B cell (primary cell): ENCODE measurements at regions not wholly inside any gene's neighbourhood (a gene's known extent, or its start where the extent isn't known, plus 50 kb on each side); places are given as distances from the start of the nearest gene placed in this dataset.

Experiments used
- ATAC-seq: fragments of 200-7000 bp; cut with Tn5 transposase; one replicate; pipeline ENCODE4 v1.10.0; 2021; ENCODE audit warnings: low read depth, mild to moderate bottlenecking, moderate number of reproducible peaks, moderate library complexity
- CTCF ChIA-PET: fragments of 350-600 bp; sonication (Branson Sonifier 250); formaldehyde crosslinking; loops from one replicate; lab custom pipeline; 2021; ENCODE audit warnings: antibody characterized with exemption, inconsistent platforms; lab: Charles Lee
- POLR2A ChIA-PET: fragments of 350-600 bp; sonication (Branson Sonifier 250); formaldehyde crosslinking; loops from one replicate; lab custom pipeline; 2021; ENCODE audit warnings: antibody characterized with exemption; lab: Charles Lee
- DNase-seq: peaks from one replicate; pipeline ENCODE4 v3.0.0; 2013
- H2AFZ ChIP-seq: 2 replicates; pipeline ENCODE4 v1.6.1; 2012; ENCODE audit warnings: mild to moderate bottlenecking, low read depth, low read length; ENCODE audit not compliant: insufficient read depth, poor library complexity, severe bottlenecking
- H3K27ac ChIP-seq, 2 donors: 1 replicate in 1 of 2; 2 replicates in 1 of 2; pipeline ENCODE4 v1.5.1; 2012 to 2013; ENCODE audit warnings: low read length in 2 of 2, mild to moderate bottlenecking in 2 of 2, moderate library complexity in 1 of 2
- H3K27me3 ChIP-seq, 4 experiments: fragments of 200-600 bp in 1 of 4; sonication (generic) in 1 of 4; replicated peaks in 1 of 4; 1 replicate in 2 of 4; 2 replicates in 2 of 4; pipeline versions ENCODE4 v1.6.1 to v1.7.0; 2013 to 2016; ENCODE audit warnings: low read length in 3 of 4, mild to moderate bottlenecking in 2 of 4, mixed read lengths in 1 of 4, moderate library complexity in 1 of 4; ENCODE audit not compliant: insufficient read depth in 4 of 4, control insufficient read depth in 3 of 4; ENCODE audit errors: control extremely low read depth in 1 of 4
- H3K36me3 ChIP-seq, 2 experiments: replicated peaks in 1 of 2; 1 replicate in 1 of 2; 2 replicates in 1 of 2; pipeline versions ENCODE4 v1.6.1 to v1.7.1; 2013; ENCODE audit warnings: low read length in 1 of 2; ENCODE audit not compliant: insufficient read depth in 2 of 2, control insufficient read depth in 1 of 2; ENCODE audit errors: control extremely low read depth in 1 of 2, extremely low read depth in 1 of 2
- H3K4me1 ChIP-seq, 2 donors: fragments of 200-600 bp in 1 of 2; sonication (generic) in 1 of 2; 1 replicate in 1 of 2; 2 replicates in 1 of 2; pipeline versions ENCODE4 v1.5.1 to v1.6.1; 2013 to 2017; ENCODE audit warnings: low read length in 2 of 2; ENCODE audit not compliant: control insufficient read depth in 2 of 2, insufficient read depth in 2 of 2
- H3K4me2 ChIP-seq: replicated peaks from 2 replicates; pipeline ENCODE3; 2012; ENCODE audit warnings: mild to moderate bottlenecking, low read depth, low read length; ENCODE audit not compliant: poor library complexity, severe bottlenecking
- H3K4me3 ChIP-seq, 5 experiments: fragments of 200-600 bp in 1 of 5; sonication (generic) in 1 of 5; 1 replicate in 3 of 5; 2 replicates in 2 of 5; pipeline versions ENCODE4 v1.5.1 to v1.7.0; 2011 to 2016; ENCODE audit warnings: low read length in 4 of 5, mild to moderate bottlenecking in 4 of 5, low read depth in 2 of 5, control low read depth in 1 of 5, moderate library complexity in 1 of 5; ENCODE audit not compliant: insufficient read depth in 1 of 5; ENCODE audit errors: control extremely low read depth in 1 of 5, extremely low read depth in 1 of 5
- H3K79me2 ChIP-seq: fragments of 200-600 bp; sonication (generic); one replicate; pipeline ENCODE4 v1.6.0; 2016; ENCODE audit warnings: low read length; ENCODE audit not compliant: control insufficient read depth, insufficient read depth
- H3K9ac ChIP-seq: fragments of 200-600 bp; sonication (generic); 2 replicates; pipeline ENCODE4 v1.6.1; 2017; ENCODE audit warnings: mild to moderate bottlenecking, low read length, moderate library complexity
- H3K9me3 ChIP-seq, 3 donors: one replicate each; pipeline versions ENCODE4 v1.6.1 to v1.7.1; 2013; ENCODE audit warnings: low read length in 2 of 3; ENCODE audit not compliant: control insufficient read depth in 2 of 3, insufficient read depth in 1 of 3; ENCODE audit errors: control extremely low read depth in 1 of 3
- H4K20me1 ChIP-seq: 2 replicates; pipeline ENCODE4 v1.6.0; 2012; ENCODE audit warnings: mild to moderate bottlenecking, low read length; ENCODE audit not compliant: insufficient read depth, control insufficient read depth, poor library complexity, severe bottlenecking
- H3K27ac Mint-ChIP-seq: one replicate; pipeline ENCODE4 v1.8.0; 2021; ENCODE audit warnings: mixed read lengths
- H3K27me3 Mint-ChIP-seq: one replicate; pipeline ENCODE4 v1.8.0; 2021; ENCODE audit warnings: mixed read lengths
- H3K4me1 Mint-ChIP-seq: one replicate; pipeline ENCODE4 v1.8.0; 2021; ENCODE audit warnings: mixed read lengths
- H3K4me3 Mint-ChIP-seq: one replicate; pipeline ENCODE4 v1.8.0; 2021; ENCODE audit warnings: mixed read lengths
- H3K9me3 Mint-ChIP-seq: one replicate; pipeline ENCODE4 v1.8.0; 2022; ENCODE audit warnings: mixed read lengths; ENCODE audit not compliant: insufficient read depth
- CTCF ChIP-seq: fragments of 200-600 bp; IDR thresholded peaks from one replicate; pipeline ENCODE4 v1.8.0; 2022; ENCODE audit warnings: antibody characterized with exemption, mild to moderate bottlenecking
- EZH2 ChIP-seq: IDR thresholded peaks from 2 replicates; pipeline ENCODE4 v1.6.1; 2012; ENCODE audit warnings: borderline replicate concordance, low read depth, mild to moderate bottlenecking, moderate library complexity, low read length; ENCODE audit not compliant: insufficient read depth, poor library complexity, severe bottlenecking
- WGBS: methylation state at CpG from one replicate; pipeline ENCODE4 v1.1.5; 2013; ENCODE audit warnings: missing lambda C conversion rate; ENCODE audit not compliant: insufficient coverage; 5-methylcytosine and 5-hydroxymethylcytosine counted together
- intact Hi-C: fragments of 100-400 bp; cut with micrococcal nuclease; formaldehyde crosslinking; loops from one replicate; pipeline ENCODE4 v1.10.0; 2022

- Mint-ChIP-seq H3K4me3 (peak overlapping the region; percentile 61), H3K9me3 (no peaks in the 10 kb centered on the region), H3K4me1 (peaks cover 71% of the 10 kb centered on the region), H3K27me3 (peaks cover 8% of the 10 kb centered on the region), H3K27ac (peak overlapping the region; percentile 47)
- H3K27me3 ChIP-seq = peaks cover 0 to 12% (median 4%) of the 10 kb centered on the region in 4 experiments
- H3K9me3 ChIP-seq = peaks cover 0 to 3% (median 0%) of the 10 kb centered on the region in 3 donors
- H2AFZ ChIP-seq = no peak overlapping the region
- H3K4me1 ChIP-seq = peaks cover 65 to 73% of the 10 kb centered on the region in 2 donors
- peak overlapping the region; percentile 63 for H3K4me2 ChIP-seq
- TF ChIP-seq EZH2 = no peak
- no peak for TF ChIP-seq CTCF
- peak overlapping the region; percentile 16 for H3K9ac ChIP-seq
- intact Hi-C loops = loop anchor here (2.0 to 5.0 kb wide), 4 partner anchors 80 to 365 kb away; partner anchors contain the start of gene RYBP
- no peaks in the 10 kb centered on the region for H4K20me1 ChIP-seq
- WGBS = 13% methylated on average over 8 of the region's 8 CpGs
- peak overlapping the region; percentile 43 to 66 for H3K27ac ChIP-seq
- no peaks in the 10 kb centered on the region for H3K36me3 ChIP-seq
- POLR2A ChIA-PET = interaction anchor here (1.1 kb wide), 1 partner anchor 18 kb away, joined by 3 read pairs; no protein-coding TSS in a partner anchor
- peak overlapping the region in 4 of 5 experiments; percentile 3 to 31 (median 12) for H3K4me3 ChIP-seq
- CTCF ChIA-PET = interaction anchor here (1.1 to 1.8 kb wide), 4 partner anchors 9 to 740 kb away, joined by 3 to 4 read pairs (median 3); no protein-coding TSS in a partner anchor
- DNase-seq = peak; percentile 89
- ATAC-seq = peak; percentile 84
- no peaks in the 10 kb centered on the region for H3K79me2 ChIP-seq
Observed at GRCh38 chr3:72082186-72082715, 297.3 kb upstream of the PROK2 start.
